ENCODE measurements at regions not wholly inside any gene's neighbourhood (a gene's known extent, or its start where the extent isn't known, plus 50 kb on each side); places are given as distances from the start of the nearest gene placed in this dataset.
"Not testable (repeated sequence)": the region's sequence is repeated elsewhere in the genome, so short reads cannot be mapped to it uniquely, and the experiment has no call there.

GRCh38 chr1:47491341-47491753, 53.5 kb downstream of the FOXD2 start:
- DNase-seq, result no peak

GRCh38 chr1:47495176-47495713, 57.4 kb downstream of the FOXD2 start:
- no peak for DNase-seq

GRCh38 chr1:47498551-47498950, 60.7 kb downstream of the FOXD2 start:
- DNase-seq, result no peak

GRCh38 chr1:47501069-47501468, 63.2 kb downstream of the FOXD2 start:
- no peak for DNase-seq

GRCh38 chr1:47502746-47503370, 65.0 kb downstream of the FOXD2 start:
- DNase-seq, result no peak

GRCh38 chr1:47504840-47505239, 67.0 kb downstream of the FOXD2 start:
- DNase-seq, result not testable (repeated sequence)

GRCh38 chr1:47505267-47505666, 67.4 kb downstream of the FOXD2 start:
- no peak for DNase-seq

GRCh38 chr1:47506053-47506452, 68.2 kb downstream of the FOXD2 start:
- DNase-seq, result no peak

GRCh38 chr1:47507144-47507543, 69.3 kb downstream of the FOXD2 start:
- DNase-seq, result no peak

- DNase-seq, result no peak
These were observed 70.2 kb downstream of the FOXD2 start for GRCh38 chr1:47507881-47508701.

GRCh38 chr1:47508702-47509431, 71.0 kb downstream of the FOXD2 start:
- no peak for DNase-seq

GRCh38 chr1:47510282-47510811, 72.5 kb downstream of the FOXD2 start:
- no peak for DNase-seq

GRCh38 chr1:47511825-47512224, 74.0 kb downstream of the FOXD2 start:
- DNase-seq, result no peak

- DNase-seq, result no peak
These were observed 75.5 kb downstream of the FOXD2 start for GRCh38 chr1:47513393-47513792.

- no peak for DNase-seq
These were observed 76.4 kb downstream of the FOXD2 start for GRCh38 chr1:47514229-47514628.

GRCh38 chr1:47515164-47515789, 77.4 kb downstream of the FOXD2 start:
- no peak for DNase-seq

GRCh38 chr1:47517946-47518345, 80.1 kb downstream of the FOXD2 start:
- DNase-seq, result no peak

GRCh38 chr1:47519491-47519890, 81.6 kb downstream of the FOXD2 start:
- no peak for DNase-seq

- DNase-seq, result no peak
These were observed 82.1 kb downstream of the FOXD2 start for GRCh38 chr1:47519971-47520370.

- no peak for DNase-seq
These were observed 83.4 kb downstream of the FOXD2 start for GRCh38 chr1:47521034-47521881.

- no peak for DNase-seq
These were observed 85.3 kb downstream of the FOXD2 start for GRCh38 chr1:47522935-47523834.
